HG02571 (cell line): ENCODE measurements at regions not wholly inside any gene's neighbourhood (a gene's known extent, or its start where the extent isn't known, plus 50 kb on each side); places are given as distances from the start of the nearest gene placed in this dataset.

ENCODE experiments used
- ATAC-seq: cut with Tn5 transposase; IDR thresholded peaks from one replicate; pipeline ENCODE4 v1.9.1; 2021; ENCODE audit warnings: mild to moderate bottlenecking, moderate library complexity; ENCODE audit not compliant: unreplicated experiment

DNA sequence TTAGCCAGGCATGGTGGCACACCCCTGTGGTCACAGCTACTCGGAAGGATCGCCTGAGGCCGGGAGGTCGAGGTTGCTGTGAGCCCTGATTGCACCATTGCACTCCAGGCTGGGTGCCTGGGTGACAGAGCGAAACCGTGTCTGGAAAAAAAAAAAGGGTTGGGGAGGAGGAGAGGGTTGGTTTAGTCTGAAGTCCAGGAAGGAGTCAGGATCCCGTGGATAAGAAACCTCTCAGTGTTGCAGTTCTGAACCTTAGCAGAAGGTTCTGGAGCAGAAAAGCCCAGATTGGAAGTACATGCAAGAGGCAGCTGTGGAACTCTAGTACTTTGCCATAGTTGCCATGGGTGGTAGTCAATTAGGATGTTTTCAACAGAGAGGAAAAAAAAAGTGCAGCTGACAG lies 125.2 kb upstream of the CPEB4 start:
- ATAC-seq = no peak

GRCh38 chr5:173763410-173763809 lies 124.7 kb upstream of the CPEB4 start:
- no peak for ATAC-seq

DNA sequence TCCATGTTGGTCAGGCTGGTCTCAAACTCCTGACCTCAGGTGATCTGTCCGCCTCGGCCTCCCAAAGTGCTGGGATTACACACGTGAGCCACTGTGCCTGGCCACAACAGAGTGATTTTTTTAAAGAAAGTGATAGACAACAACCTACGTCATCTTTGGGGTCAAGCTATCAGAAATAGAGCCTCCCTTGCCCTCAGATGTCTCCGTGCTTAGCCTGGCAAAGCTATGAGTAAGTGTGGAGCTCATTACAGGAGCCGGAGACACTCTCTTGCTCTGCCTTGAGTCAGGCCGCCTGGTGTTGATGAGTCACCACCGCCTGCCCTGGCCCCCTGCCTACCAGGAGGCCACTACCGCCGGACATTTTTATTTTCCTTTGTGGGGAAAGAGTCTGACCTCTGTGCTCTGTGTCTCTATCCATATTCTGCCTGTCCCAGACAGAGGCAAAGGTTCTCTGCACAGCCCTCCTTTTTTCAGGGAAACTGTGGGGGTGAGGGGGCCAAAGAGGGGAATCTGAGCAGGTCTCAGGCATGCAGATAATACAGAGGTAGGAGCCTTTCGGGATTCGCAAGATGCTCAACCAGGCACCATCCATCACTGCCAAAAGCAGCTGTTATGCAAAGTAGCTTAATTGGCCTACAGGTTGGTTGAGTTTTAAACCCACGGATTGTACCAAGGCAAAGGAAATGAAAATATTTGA lies 123.7 kb upstream of the CPEB4 start:
- no peak for ATAC-seq

DNA sequence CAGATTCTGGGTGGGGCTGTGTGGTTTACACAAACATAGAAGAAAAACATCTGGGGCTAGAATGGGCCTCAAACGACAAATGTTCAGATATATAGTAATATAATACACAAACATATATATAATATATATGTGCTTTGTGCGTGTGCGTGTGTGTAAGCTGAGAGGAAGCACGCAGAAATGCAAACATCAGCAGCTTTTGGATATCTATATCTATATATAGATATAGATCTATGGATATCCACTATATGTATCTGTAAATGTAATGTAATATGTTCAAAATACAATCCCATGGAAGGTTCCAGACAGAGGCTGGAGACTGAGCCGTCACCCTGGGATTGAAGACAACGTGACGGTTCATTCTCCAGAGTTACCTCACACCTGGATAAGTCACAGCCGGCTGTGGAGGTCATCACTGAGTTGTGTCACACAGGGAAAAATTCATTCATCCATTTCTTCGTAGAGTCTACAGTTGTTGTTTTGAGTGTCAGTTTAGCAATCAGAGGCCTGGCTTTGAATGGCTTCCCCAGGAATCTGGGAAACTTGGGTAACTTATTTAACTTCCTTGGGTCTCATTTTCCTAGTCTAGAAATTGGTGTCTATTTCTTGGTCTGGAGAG lies 123.0 kb upstream of the CPEB4 start:
- ATAC-seq = no peak

DNA sequence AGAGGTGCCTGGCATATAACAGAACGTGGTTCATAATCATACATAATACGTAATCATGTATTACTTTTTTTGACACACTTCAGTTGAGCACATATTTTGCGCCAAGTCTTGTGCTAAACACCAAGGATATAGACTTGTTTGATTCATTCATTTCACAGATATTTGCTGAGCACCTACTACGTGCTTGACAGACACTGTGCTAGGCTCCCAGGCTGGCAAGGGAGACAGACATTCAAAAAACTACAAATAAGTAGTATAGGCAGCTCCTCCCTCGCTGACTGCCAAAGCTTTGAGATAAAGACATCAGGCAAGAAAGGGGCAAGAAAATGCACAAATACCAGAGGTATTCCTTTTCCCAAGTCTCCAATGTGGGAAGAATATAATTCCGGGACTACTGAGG lies 122.5 kb upstream of the CPEB4 start:
- ATAC-seq = no peak

DNA sequence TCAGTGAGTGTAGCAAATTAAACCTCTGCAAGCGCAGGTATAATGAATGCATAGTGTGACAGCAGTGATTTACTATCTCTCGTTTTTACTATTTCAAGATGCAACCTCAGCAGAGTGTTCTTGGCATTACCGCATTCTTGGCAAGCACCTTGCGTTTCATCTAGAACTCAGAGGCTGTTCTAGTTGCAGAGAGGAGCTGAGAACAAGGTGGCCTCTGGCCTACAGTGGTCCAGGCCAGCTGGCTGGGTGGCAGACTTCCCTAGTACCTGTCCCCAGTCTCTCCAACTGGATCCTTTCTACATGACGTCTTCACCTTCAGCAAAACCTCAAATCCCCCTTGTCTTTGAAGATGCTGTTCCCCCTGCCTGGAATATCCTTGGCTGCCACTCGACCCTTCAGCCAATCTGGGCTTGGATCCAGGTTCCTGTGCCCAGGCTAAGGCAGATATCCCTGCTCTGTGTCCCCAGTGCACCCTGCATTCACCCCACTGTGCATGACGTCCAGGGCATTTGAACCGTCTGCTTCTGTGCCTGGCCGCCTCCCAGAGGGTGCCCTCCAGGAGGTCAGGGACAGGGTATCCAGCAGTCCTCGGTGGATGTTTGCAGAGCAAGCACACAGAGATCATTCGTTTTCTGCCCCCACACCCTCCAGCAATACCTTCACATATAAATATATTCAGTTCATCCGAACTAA lies 120.4 kb upstream of the CPEB4 start:
- no peak for ATAC-seq

- ATAC-seq = no peak
Observed at GRCh38 chr5:173768267-173768806, 119.8 kb upstream of the CPEB4 start.

DNA sequence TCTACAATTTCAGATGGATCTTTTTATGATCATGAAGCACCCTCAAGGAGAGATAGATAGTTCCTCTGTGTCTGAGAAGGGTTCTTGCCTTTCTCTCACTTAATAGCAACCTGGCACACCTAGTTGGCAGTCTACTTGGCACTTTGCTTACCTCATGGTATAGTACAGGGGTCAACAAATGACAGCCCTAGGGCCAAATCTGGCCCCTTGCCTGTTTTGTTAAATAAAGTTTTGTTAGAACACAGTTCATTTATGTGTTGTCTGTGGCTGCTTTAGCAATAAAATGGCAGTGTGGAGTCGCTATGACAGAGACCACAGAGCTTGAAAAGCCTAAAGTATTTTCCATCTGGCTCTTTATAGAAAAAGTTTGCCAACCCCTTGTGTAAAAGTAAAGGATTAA lies 119.3 kb upstream of the CPEB4 start:
- ATAC-seq = no peak

- no peak for ATAC-seq
Observed at GRCh38 chr5:173770637-173771036, 117.5 kb upstream of the CPEB4 start.

DNA sequence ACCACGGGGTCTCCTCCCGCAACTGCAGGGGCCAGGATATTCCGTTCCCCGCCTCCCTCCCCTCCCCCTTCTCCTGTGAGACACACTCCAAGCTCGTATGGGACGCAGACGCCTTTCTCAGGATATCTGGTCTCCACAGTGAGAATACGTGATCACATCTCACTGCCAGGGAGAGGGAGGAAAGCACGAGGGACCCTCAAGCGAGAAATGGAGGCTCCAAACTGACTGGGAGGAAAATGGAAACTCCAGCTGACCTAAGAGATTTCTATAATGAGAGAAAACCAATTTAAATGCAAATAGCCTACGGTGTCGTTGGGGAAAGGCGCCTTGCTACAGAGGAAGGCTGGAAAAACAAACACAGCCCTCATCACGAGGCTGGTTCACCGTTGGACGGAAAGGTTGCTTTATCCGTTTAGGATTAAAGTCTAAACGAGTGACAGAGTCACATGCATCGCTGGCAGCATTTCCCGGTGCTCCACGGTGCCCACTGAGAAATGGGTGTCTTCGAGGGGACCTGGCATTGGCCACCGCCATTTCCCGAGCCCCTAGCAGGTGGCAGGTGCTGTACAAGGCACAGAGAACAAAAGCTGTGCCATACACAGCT lies 116.9 kb upstream of the CPEB4 start:
- ATAC-seq = no peak

DNA sequence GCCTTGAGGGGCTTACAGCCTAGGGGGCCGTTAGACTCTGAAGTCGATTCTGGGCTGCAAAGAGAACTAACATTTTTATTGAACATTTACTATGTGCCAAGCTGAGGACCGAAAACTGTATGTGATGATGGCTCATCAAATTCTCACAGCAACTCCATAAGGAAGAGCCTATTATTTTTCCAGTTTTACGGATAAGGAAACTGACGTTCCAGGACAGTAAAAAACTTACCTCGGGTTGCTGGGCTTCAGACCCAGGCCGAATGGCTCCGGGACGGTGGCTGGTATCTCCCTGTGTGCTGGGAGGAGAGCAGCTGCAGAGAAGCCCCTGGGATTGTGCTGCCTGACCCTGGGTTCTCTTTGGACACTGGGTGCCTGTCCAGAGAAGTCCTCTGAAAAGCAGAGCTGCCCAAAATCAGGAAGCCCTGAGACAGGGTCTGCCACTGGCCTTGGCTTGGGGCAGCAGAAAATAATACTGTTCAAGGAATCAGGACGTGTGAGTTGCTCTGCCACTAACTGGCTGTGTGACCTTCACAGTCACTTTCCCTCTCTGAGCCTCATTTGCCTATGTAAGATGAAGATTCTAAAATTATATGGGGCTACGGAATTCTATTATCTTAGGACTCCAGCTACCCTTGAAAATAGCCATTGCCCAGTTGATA lies 116.3 kb upstream of the CPEB4 start:
- ATAC-seq = no peak

- ATAC-seq = no peak
Observed at GRCh38 chr5:173772384-173773059, 115.6 kb upstream of the CPEB4 start.

DNA sequence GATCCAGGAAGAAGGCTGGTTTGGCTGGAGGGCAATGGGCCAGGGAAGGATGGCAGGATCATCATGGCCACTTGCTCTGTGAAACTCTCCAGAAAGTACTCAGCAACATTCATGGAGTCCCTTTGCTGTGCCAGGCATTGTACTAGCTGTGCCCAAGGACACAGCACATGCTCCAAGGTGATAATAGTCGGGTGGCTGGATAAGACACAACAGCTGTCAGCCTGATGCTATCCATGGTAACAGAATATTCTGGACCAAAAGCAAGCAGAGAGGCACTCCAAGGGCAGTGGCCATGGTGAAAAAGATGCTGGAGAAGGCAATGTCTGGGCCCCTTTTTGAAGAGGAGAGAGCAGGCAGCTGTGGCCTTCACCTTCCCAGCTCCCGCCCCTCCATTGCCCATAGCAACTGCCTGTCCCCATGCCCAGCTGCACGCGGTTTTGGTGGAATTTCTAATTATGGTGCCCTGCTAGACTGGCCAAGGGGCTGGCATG lies 113.8 kb upstream of the CPEB4 start:
- no peak for ATAC-seq

GRCh38 chr5:173775261-173776197 lies 112.6 kb upstream of the CPEB4 start:
- no peak for ATAC-seq

DNA sequence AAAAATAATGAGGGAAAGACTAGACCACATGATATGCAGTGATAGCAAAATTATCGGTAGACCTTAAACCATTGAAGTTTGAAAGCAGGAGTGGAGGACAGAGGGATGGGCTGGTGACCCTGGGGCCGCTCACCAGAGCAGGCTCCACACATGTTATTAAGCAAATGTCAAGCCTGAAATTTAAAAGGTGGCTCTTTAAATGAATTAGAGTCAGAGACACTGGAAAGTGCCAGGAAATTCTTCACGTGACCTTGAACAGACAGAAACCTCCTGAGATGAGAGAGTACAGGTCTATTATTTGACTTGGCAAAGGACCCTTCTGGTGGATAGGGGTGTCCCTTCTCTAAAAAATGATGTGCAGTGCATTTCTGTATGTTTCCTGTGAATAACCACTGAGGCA lies 111.0 kb upstream of the CPEB4 start:
- no peak for ATAC-seq

DNA sequence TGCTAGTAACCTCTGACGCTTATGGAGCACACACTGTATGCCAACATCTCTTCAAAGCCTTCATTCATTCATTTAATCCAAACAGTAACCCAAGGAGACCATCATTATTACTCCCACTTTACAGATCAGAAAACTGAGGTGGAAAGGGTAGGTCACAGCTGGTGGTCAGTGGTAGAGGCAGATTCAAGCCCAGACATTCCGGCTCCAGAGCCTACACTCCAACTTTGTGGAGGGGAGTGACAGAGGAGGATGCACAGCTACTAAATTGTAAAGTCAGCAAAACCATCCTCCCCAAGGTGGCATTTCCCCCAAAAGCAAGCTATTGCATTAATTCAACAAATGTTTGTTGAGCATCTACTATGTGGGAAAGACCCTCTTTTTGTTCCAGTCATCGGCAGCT lies 110.5 kb upstream of the CPEB4 start:
- ATAC-seq = no peak

DNA sequence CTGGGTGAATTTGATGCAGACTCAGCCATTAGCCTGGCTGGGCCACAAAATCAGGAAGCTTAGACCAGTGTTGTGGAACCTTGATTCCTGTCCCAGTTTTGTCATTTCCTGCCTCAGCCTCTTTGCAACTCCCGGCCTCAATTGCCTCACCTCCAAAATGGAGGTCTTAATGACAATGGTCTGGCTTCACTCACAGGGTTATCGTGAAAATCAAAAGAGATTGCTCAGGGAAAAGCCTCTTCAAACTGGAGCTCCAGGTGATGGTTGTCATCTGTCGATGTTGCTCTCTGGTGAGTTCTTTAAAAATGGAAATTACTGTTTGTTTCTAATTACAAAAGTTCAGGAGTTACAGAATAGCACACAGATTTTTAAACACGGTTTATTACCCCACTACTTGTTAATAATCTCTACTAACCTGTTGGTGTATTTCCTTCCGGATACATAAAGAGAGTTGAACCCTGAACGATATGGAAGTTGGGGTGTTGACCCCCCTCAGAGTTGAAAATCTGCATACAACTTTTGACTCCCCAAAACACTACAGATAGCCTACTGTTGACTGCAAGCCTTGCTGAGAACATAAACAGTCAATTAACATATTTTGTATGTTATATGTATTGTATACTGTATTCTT lies 109.9 kb upstream of the CPEB4 start:
- no peak for ATAC-seq

- ATAC-seq = no peak
Observed at GRCh38 chr5:173778784-173779304, 109.3 kb upstream of the CPEB4 start.
